Hematopoietic multipotent progenitor cell treated with erythropoietin and hydrocortisone succinate and interleukin-3 and kit ligand, for 6 days (in vitro differentiated cells): ENCODE measurements at regions not wholly inside any gene's neighbourhood (a gene's known extent, or its start where the extent isn't known, plus 50 kb on each side); places are given as distances from the start of the nearest gene placed in this dataset.
A peak's percentile ranks its signal among the peaks of the same experiment; 100 is the strongest.
"Not testable (repeated sequence)": the region's sequence is repeated elsewhere in the genome, so short reads cannot be mapped to it uniquely, and the experiment has no call there.

Experiments
- DNase-seq: peaks from one replicate; pipeline ENCODE4 v3.0.0-alpha.2; 2015

GRCh38 chr15:22519213-22519612, 60.5 kb downstream of the GOLGA6L22 start:
- DNase-seq: not testable (repeated sequence)

DNA sequence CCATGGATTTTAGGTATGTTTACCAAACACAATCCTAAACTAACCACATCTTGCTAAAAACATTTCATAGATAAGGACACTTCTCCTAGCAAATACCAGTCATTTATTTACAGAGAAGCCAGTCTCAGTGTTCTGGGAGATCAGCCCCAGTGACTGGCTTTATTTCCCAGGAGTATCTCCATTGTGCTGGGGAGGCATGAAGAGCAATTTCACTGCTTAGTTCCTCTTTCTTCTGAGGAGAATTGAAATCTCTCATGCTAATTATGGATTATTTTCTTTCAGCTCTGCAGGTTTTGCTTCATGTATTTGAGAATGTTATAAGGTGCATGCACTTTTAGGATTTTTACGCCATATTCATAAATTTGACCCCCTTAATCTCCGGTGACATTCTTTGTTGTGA, 67.8 kb downstream of the GOLGA6L22 start:
- DNase-seq: not testable (repeated sequence)

DNA sequence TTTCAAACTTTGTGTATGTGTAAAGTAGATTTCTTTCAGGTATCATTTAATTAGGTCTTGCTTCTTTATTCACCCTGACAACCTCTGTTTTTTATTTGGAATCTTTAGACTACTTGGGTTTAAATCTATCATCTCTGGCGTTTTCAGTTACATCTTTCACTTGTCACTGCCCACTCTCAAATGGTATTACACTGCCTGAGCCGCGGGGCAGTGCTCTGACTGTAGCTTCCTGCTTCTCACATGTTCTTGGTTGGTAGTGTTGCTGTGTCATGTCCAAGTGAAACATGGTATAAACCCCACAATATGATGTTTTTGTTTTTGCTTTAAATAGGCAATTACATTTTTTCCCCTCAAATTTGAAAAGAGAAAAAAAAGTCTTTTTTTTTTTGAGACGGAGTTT, 68.3 kb downstream of the GOLGA6L22 start:
- not testable (repeated sequence) for DNase-seq

DNA sequence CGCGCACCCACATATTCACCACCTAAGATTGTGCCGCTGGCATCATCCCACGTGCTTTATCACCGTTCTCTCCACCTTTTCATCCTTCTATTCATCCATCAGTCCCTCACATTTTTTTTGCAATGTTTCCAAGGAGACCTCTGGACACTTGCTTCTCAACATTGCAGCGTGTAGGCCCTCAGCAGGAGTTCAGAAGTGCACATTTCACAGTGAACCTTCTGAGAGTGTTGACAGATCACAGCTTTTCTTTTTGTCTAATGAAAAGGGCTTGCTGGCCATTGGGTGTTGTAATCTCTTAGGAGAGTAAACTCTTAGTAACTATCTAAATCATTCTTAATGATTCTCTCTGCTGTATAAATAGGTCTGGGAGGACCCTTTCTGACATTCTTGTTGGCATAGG, 70.5 kb downstream of the GOLGA6L22 start:
- not testable (repeated sequence) for DNase-seq

GRCh38 chr15:22559701-22560100, 101.0 kb downstream of the GOLGA6L22 start:
- not testable (repeated sequence) for DNase-seq

- DNase-seq: not testable (repeated sequence)
Measured at GRCh38 chr15:22561716-22562115, 103.0 kb downstream of the GOLGA6L22 start.

- not testable (repeated sequence) for DNase-seq
Measured at GRCh38 chr15:22566510-22566909, 107.8 kb downstream of the GOLGA6L22 start.

GRCh38 chr15:22569486-22569885, 110.8 kb downstream of the GOLGA6L22 start:
- not testable (repeated sequence) for DNase-seq

GRCh38 chr15:22572152-22572735, 113.5 kb downstream of the GOLGA6L22 start:
- not testable (repeated sequence) for DNase-seq

DNA sequence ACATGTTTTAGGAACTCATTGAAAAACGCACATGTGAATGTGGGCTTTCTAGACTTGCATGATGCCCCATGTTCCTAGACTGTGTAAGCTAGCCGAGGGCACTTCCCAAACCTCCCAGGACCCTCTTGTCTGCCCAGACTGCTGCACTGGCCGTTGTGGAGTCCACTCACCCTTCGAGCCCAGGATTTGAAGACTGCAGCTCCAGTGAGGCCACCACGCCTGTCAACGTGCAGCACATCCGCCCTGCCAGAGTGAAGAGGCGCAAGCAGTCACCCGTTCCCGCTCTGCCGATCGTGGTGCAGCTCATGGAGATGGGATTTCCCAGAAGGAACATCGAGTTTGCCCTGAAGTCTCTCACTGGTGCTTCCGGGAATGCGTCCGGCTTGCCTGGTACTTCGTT, 114.1 kb downstream of the GOLGA6L22 start:
- not testable (repeated sequence) for DNase-seq

GRCh38 chr15:22577828-22578227, 119.1 kb downstream of the GOLGA6L22 start:
- not testable (repeated sequence) for DNase-seq

- not testable (repeated sequence) for DNase-seq
Measured at GRCh38 chr15:22579213-22579612, 120.5 kb downstream of the GOLGA6L22 start.

GRCh38 chr15:22587391-22587790, 128.7 kb downstream of the GOLGA6L22 start:
- not testable (repeated sequence) for DNase-seq

DNA sequence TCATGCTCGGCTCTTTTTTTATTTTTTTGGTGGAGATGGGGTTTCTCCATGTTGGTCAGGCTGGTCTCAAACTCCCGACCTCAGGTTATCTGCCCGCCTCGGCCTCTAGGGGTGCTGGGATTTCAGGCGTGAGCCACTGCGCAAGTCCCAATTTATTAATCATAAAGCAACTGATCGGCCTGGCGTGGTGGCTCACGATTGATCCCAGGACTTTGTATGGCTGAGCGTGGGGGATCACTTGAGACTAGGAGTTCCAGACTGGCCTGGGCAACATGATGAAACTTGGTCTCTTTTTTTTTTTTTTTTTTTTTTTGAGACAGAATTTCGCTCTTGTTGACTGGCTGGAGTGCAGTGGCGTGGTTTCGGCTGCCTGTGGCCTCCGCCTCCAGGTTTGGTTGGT, 139.8 kb downstream of the GOLGA6L22 start:
- not testable (repeated sequence) for DNase-seq

- DNase-seq: not testable (repeated sequence)
Measured at GRCh38 chr15:22599526-22600320, 141.0 kb downstream of the GOLGA6L22 start.

- not testable (repeated sequence) for DNase-seq
Measured at GRCh38 chr15:22616976-22617375, 158.3 kb downstream of the GOLGA6L22 start.

DNA sequence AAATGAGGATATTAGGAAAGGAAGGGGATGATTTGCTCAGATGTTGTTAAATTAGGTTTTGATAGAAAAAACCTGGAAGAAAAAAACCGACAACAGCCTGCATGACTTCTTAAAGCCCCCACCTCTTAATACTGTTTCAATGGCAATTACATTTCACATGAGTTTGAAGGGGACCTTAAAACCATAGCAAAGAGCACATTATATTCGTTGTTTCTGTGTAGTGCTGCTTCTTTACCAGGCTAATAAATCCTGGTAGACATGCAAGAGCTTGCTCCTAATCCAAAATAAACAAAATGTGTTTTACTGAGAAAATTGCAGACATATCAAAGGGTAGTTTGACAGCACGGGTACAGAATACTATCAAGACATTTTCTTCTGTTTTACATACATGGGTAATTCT, 154.7 kb upstream of the NIPA1 start:
- not testable (repeated sequence) for DNase-seq

- not testable (repeated sequence) for DNase-seq
Measured at GRCh38 chr15:22639983-22640382, 146.5 kb upstream of the NIPA1 start.

DNA sequence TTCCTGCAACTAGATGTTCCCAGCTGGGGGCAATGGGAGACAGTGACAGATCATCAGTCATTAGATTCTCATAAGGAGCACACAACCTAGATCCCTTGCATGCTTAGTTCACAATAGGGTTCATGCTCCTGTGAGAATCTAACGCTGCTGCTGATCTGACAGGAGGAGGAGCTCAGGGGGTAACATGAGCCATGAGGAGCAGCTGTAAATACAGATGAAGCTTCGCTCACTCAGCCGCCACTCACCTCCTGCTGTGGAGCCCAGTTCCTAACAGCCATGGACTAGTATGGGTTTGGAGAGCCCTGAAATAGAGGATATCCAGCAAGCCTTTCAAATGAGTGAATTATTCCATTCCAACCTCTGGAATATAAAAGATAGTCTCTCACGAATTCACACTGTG, 137.0 kb upstream of the NIPA1 start:
- not testable (repeated sequence) for DNase-seq

DNA sequence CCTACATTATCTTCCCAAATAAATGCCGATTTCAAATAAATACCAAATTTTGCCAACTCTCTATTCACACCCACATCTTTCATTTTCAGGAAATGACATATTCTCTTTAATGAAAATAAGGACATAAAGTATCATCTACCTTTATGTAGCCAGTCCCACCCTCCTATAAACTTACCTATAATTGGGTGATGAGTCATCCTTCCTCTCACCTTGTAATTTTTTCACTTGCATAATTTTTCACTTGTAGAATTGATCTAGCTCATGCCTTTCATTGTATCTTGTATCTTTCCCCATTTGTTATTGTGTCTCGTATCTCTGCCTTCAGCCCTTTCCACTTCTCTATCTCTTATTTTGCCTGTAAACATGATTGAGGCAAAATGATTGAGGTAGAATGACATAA, 135.3 kb upstream of the NIPA1 start:
- DNase-seq: not testable (repeated sequence)

- peak; percentile 38 for DNase-seq
Measured at GRCh38 chr15:22664294-22665058, 122.0 kb upstream of the NIPA1 start.

DNA sequence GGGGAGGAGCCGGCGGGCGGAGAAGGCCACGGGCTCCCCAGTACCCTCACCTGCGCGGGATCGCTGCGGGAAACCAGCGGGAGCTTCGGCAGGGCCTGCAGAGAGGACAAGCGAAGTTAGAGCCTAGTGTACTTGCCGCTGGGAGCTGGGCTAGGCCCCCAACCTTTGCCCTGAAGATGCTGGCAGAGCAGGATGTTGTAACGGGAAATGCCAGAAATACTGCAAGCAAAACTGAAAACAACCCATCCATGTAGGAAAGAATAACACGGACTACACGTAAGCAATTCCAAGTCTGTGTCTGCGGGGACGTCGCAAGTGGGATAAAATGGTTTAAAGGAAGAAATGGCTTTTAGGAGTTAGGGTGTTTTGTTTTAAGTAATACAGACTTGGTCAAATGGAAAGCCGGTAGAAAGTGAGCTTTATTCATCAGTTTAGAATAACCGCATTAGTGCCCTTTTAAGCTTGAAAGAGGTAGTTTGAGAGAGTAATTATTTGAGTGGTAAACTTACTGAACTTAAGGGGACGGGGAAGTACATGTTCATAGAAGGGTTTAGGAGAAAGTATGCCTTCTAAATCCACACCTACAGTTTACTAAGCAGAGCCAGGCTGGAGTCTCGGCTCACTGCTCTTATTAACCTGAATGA, 121.3 kb upstream of the NIPA1 start:
- DNase-seq: peak; percentile 32

DNA sequence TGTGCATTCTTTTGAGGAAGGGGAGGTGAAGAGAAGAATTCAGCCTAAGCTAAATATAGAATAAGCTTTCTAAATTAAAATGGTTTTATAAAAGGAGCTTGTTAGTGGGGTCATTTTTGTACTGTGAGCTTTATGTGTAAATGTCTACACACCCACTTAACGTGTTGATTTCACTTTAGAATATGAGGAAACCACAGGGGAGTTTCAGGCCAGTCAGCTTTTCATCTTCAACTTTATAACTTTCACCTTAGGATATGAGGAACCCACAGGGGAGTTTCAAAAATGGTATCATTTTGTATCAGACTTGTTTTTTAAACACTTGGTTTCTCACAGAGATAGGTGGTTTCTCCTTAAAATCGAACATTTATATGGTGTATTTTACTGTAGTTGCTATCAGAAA, 120.7 kb upstream of the NIPA1 start:
- not testable (repeated sequence) for DNase-seq
